SU-DHL-6 (cell line): ENCODE measurements at regions not wholly inside any gene's neighbourhood (a gene's known extent, or its start where the extent isn't known, plus 50 kb on each side); places are given as distances from the start of the nearest gene placed in this dataset.

ENCODE experiments used
- H2AFZ ChIP-seq: fragments of 200-600 bp; sonication (generic); 2 replicates; pipeline ENCODE4 v1.6.1; 2014; ENCODE audit warnings: low read depth, mild to moderate bottlenecking, moderate library complexity, mixed read lengths, antibody characterized with exemption, low read length; ENCODE audit not compliant: severe bottlenecking
- H3F3A ChIP-seq: fragments of 200-600 bp; shearing (Covaris generic); 2 replicates; pipeline ENCODE4 v1.6.0; 2016; ENCODE audit warnings: antibody characterized with exemption, mild to moderate bottlenecking; ENCODE audit not compliant: insufficient read depth
- H3K27ac ChIP-seq: fragments of 200-600 bp; sonication (generic); 2 replicates; pipeline ENCODE4 v1.5.1; 2016; ENCODE audit warnings: low read depth, mild to moderate bottlenecking, low read length, moderate library complexity, mixed read lengths
- H3K27me3 ChIP-seq: fragments of 200-600 bp; sonication (generic), shearing (Covaris generic); 2 replicates; pipeline ENCODE4 v1.6.0; 2014; ENCODE audit warnings: mild to moderate bottlenecking, low read length
- H3K36me3 ChIP-seq: fragments of 200-600 bp; sonication (generic); 2 replicates; pipeline ENCODE4 v1.6.1; 2014; ENCODE audit warnings: mild to moderate bottlenecking, low read length, mixed read lengths
- H3K4me2 ChIP-seq: fragments of 300-600, 200-600 bp; shearing (Covaris generic), sonication (generic); 2 replicates; pipeline ENCODE4 v1.6.0; 2014; ENCODE audit warnings: low read length, low read depth, mild to moderate bottlenecking; ENCODE audit not compliant: poor library complexity, severe bottlenecking
- H3K4me3 ChIP-seq: fragments of 200-600 bp; sonication (generic); 2 replicates; pipeline ENCODE4 v1.5.1; 2014; ENCODE audit warnings: antibody characterized with exemption, low read length, mild to moderate bottlenecking, mixed read lengths; ENCODE audit not compliant: insufficient read depth, poor library complexity, severe bottlenecking
- H3K79me2 ChIP-seq: fragments of 200-600 bp; sonication (generic); 2 replicates; pipeline ENCODE4 v1.6.1; 2014; ENCODE audit warnings: mild to moderate bottlenecking, low read length, moderate library complexity; ENCODE audit not compliant: insufficient read depth
- H3K9ac ChIP-seq: fragments of 200-600 bp; sonication (generic); 2 replicates; pipeline ENCODE4 v1.7.0; 2014; ENCODE audit warnings: mild to moderate bottlenecking, low read length
- H3K9me2 ChIP-seq: fragments of 200-600 bp; sonication (generic); replicated peaks from 2 replicates; pipeline ENCODE4 v1.6.1; 2014; ENCODE audit warnings: low read length; ENCODE audit not compliant: insufficient read depth
- H3K9me3 ChIP-seq: fragments of 200-600 bp; sonication (generic); 2 replicates; pipeline ENCODE4 v1.6.1; 2014; ENCODE audit warnings: low read length, mixed read lengths; ENCODE audit not compliant: insufficient read depth
- H4K20me1 ChIP-seq: fragments of 200-600 bp; sonication (generic); 2 replicates; pipeline ENCODE4 v1.6.1; 2014; ENCODE audit warnings: low read depth, mild to moderate bottlenecking, antibody characterized with exemption, low read length, moderate library complexity, mixed read lengths
- EZH2phosphoT487 ChIP-seq: fragments of 200-600 bp; sonication (generic), shearing (Covaris generic); conservative IDR thresholded peaks from 2 replicates; pipeline ENCODE4 v1.6.1; 2018; ENCODE audit warnings: mild to moderate bottlenecking, antibody characterized with exemption, low read length, moderate library complexity, mixed read lengths
- TF ChIP-seq, protein P1 (sequence below): fragments of 200-600 bp; sonication (generic); IDR thresholded peaks from one replicate; pipeline ENCODE4 v1.5.1; 2017; ENCODE audit warnings: antibody characterized with exemption, mild to moderate bottlenecking, low read length, moderate library complexity; ENCODE audit not compliant: insufficient read depth, poor library complexity, severe bottlenecking

- no peak overlapping the region for H3K27ac ChIP-seq
- no peak overlapping the region for H3K4me2 ChIP-seq
- no peaks in the 10 kb centered on the region for H3F3A ChIP-seq
Measured at GRCh38 chr3:153244961-153245360, 82.9 kb downstream of the RAP2B start.

GRCh38 chr3:153245661-153246060, 83.6 kb downstream of the RAP2B start:
- TF ChIP-seq, protein P1, sequence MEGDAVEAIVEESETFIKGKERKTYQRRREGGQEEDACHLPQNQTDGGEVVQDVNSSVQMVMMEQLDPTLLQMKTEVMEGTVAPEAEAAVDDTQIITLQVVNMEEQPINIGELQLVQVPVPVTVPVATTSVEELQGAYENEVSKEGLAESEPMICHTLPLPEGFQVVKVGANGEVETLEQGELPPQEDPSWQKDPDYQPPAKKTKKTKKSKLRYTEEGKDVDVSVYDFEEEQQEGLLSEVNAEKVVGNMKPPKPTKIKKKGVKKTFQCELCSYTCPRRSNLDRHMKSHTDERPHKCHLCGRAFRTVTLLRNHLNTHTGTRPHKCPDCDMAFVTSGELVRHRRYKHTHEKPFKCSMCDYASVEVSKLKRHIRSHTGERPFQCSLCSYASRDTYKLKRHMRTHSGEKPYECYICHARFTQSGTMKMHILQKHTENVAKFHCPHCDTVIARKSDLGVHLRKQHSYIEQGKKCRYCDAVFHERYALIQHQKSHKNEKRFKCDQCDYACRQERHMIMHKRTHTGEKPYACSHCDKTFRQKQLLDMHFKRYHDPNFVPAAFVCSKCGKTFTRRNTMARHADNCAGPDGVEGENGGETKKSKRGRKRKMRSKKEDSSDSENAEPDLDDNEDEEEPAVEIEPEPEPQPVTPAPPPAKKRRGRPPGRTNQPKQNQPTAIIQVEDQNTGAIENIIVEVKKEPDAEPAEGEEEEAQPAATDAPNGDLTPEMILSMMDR, result no peak
- TF ChIP-seq EZH2phosphoT487, result no peak
- Histone ChIP-seq H2AFZ (no peak overlapping the region), H3F3A (no peaks in the 10 kb centered on the region), H3K4me3 (no peak overlapping the region), H4K20me1 (no peaks in the 10 kb centered on the region), H3K9me3 (no peaks in the 10 kb centered on the region), H3K4me2 (no peak overlapping the region), H3K36me3 (no peaks in the 10 kb centered on the region), H3K9ac (no peak overlapping the region), H3K9me2 (no peaks in the 10 kb centered on the region), H3K79me2 (no peaks in the 10 kb centered on the region), H3K27ac (no peak overlapping the region), H3K27me3 (no peaks in the 10 kb centered on the region)

More at GRCh38 chr3:153244961-153245360, 82.9 kb downstream of the RAP2B start:
- H3K36me3 ChIP-seq, result no peaks in the 10 kb centered on the region
- H3K9me2 ChIP-seq, result no peaks in the 10 kb centered on the region
- no peaks in the 10 kb centered on the region for H3K9me3 ChIP-seq
- H3K27me3 ChIP-seq, result no peaks in the 10 kb centered on the region
- H3K4me3 ChIP-seq, result no peak overlapping the region
- H2AFZ ChIP-seq, result no peak overlapping the region
- H3K9ac ChIP-seq, result no peak overlapping the region
- TF ChIP-seq, protein P1, result no peak
- TF ChIP-seq EZH2phosphoT487, result no peak
- no peaks in the 10 kb centered on the region for H4K20me1 ChIP-seq
- no peaks in the 10 kb centered on the region for H3K79me2 ChIP-seq

DNA sequence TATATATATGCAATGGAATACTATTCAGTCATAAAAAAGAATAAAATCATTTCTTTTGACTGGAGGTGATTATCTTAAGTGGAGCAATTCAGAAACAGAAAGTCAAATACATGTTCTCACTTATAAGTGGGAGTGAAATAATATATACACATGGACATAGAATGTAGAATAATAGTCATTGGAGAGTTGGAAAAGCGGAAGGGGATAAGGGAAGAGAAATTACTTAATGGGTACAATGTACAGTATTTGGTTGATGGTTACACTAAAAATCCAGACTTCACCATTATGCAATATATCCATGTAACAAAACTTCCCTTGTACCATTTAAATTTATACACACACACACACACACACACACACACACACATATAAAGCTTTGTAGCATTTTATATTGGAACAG, 84.3 kb downstream of the RAP2B start:
- H4K20me1 ChIP-seq, result no peaks in the 10 kb centered on the region
- H3K79me2 ChIP-seq, result no peaks in the 10 kb centered on the region
- no peak overlapping the region for H3K27ac ChIP-seq
- no peak overlapping the region for H2AFZ ChIP-seq
- no peaks in the 10 kb centered on the region for H3K9me2 ChIP-seq
- no peak overlapping the region for H3K4me3 ChIP-seq
- no peak overlapping the region for H3K9ac ChIP-seq
- H3K36me3 ChIP-seq, result no peaks in the 10 kb centered on the region
- H3K9me3 ChIP-seq, result no peaks in the 10 kb centered on the region
- no peak overlapping the region for H3K4me2 ChIP-seq
- no peaks in the 10 kb centered on the region for H3K27me3 ChIP-seq
- no peaks in the 10 kb centered on the region for H3F3A ChIP-seq
- TF ChIP-seq EZH2phosphoT487, result no peak
- TF ChIP-seq, protein P1, result no peak

- Histone ChIP-seq H3K9me3 (no peaks in the 10 kb centered on the region), H3K4me2 (no peak overlapping the region), H3K4me3 (no peak overlapping the region), H3K9me2 (no peaks in the 10 kb centered on the region), H3K36me3 (no peaks in the 10 kb centered on the region), H3K27ac (no peak overlapping the region), H3F3A (no peaks in the 10 kb centered on the region), H3K79me2 (no peaks in the 10 kb centered on the region), H2AFZ (no peak overlapping the region), H4K20me1 (no peaks in the 10 kb centered on the region), H3K9ac (no peak overlapping the region), H3K27me3 (no peaks in the 10 kb centered on the region)
- TF ChIP-seq EZH2phosphoT487, result no peak
- TF ChIP-seq, protein P1, result no peak
Measured at GRCh38 chr3:153246806-153247205, 84.8 kb downstream of the RAP2B start.
